ENCODE measurements at regions not wholly inside any gene's neighbourhood (a gene's known extent, or its start where the extent isn't known, plus 50 kb on each side); places are given as distances from the start of the nearest gene placed in this dataset.

GRCh38 chr2:56671973-56672569, 488.3 kb downstream of the CCDC85A start:
- TF ChIP-seq CTCF (IDR thresholded peaks at IDR 0.05; ENCODE audit: borderline replicate concordance, insufficient read depth, low read depth, low read length): no peak
- H3K4me3 ChIP-seq (ENCODE audit: low read depth, low read length): no peak overlapping the region

- H3K4me3 ChIP-seq (ENCODE audit: low read depth, low read length): no peak overlapping the region
- no peak for TF ChIP-seq CTCF (IDR thresholded peaks at IDR 0.05; ENCODE audit: borderline replicate concordance, insufficient read depth, low read depth, low read length)
Observed at GRCh38 chr2:56674084-56674483, 490.3 kb downstream of the CCDC85A start.

- no peak overlapping the region for H3K4me3 ChIP-seq (ENCODE audit: low read depth, low read length)
- TF ChIP-seq CTCF (IDR thresholded peaks at IDR 0.05; ENCODE audit: borderline replicate concordance, insufficient read depth, low read depth, low read length): no peak
Observed at GRCh38 chr2:56676966-56677365, 493.2 kb downstream of the CCDC85A start.

GRCh38 chr2:56680971-56681631, 497.3 kb downstream of the CCDC85A start:
- H3K4me3 ChIP-seq (ENCODE audit: low read depth, low read length): no peak overlapping the region
- TF ChIP-seq CTCF (IDR thresholded peaks at IDR 0.05; ENCODE audit: borderline replicate concordance, insufficient read depth, low read depth, low read length): no peak

GRCh38 chr2:56681659-56682396, 498.0 kb downstream of the CCDC85A start:
- no peak overlapping the region for H3K4me3 ChIP-seq (ENCODE audit: low read depth, low read length)
- TF ChIP-seq CTCF (IDR thresholded peaks at IDR 0.05; ENCODE audit: borderline replicate concordance, insufficient read depth, low read depth, low read length): no peak

GRCh38 chr2:56682397-56682760, 498.6 kb downstream of the CCDC85A start:
- H3K4me3 ChIP-seq (ENCODE audit: low read depth, low read length): no peak overlapping the region
- no peak for TF ChIP-seq CTCF (IDR thresholded peaks at IDR 0.05; ENCODE audit: borderline replicate concordance, insufficient read depth, low read depth, low read length)

Measured in GM12875 (cell line).